CD4-positive, CD25-positive, alpha-beta regulatory T cell (primary cell): ENCODE measurements at regions not wholly inside any gene's neighbourhood (a gene's known extent, or its start where the extent isn't known, plus 50 kb on each side); places are given as distances from the start of the nearest gene placed in this dataset.

ENCODE experiments used
- ATAC-seq, 2 donors: fragments of 150-1000 bp; cut with Tn5 transposase; one replicate each; pipeline ENCODE4 v1.10.0; 2021; ENCODE audit warnings: low read depth in 2 of 2, moderate number of reproducible peaks in 2 of 2, moderate library complexity in 1 of 2
- DNase-seq, 3 donors: peaks; one replicate each; pipeline versions ENCODE4 v3.0.0 to v3.0.0-alpha.2; 2012 to 2022; ENCODE audit warnings: mixed read lengths in 1 of 3
- H3K27ac ChIP-seq: one replicate; pipeline ENCODE4 v1.7.0; 2013; ENCODE audit warnings: mild to moderate bottlenecking, low read length; ENCODE audit not compliant: insufficient read depth, poor library complexity, severe bottlenecking
- H3K27me3 ChIP-seq: one replicate; pipeline ENCODE4 v1.7.0; 2013; ENCODE audit warnings: low read length; ENCODE audit not compliant: control insufficient read depth, insufficient read depth
- H3K36me3 ChIP-seq: one replicate; pipeline ENCODE4 v1.7.0; 2013; ENCODE audit warnings: mild to moderate bottlenecking, low read length, moderate library complexity; ENCODE audit not compliant: control insufficient read depth, insufficient read depth
- H3K4me1 ChIP-seq: 2 replicates; pipeline ENCODE4 v1.7.0; 2013; ENCODE audit warnings: mild to moderate bottlenecking, low read length; ENCODE audit not compliant: insufficient read depth, control insufficient read depth, poor library complexity, severe bottlenecking
- H3K4me3 ChIP-seq: one replicate; pipeline ENCODE4 v1.7.0; 2013; ENCODE audit warnings: low read depth, mild to moderate bottlenecking, low read length, moderate library complexity
- H3K9me3 ChIP-seq, 2 experiments: 1 replicate in 1 of 2; 2 replicates in 1 of 2; pipeline ENCODE4 v1.7.0; 2013; ENCODE audit warnings: low read length in 2 of 2, mild to moderate bottlenecking in 1 of 2, moderate library complexity in 1 of 2; ENCODE audit not compliant: control insufficient read depth in 2 of 2
- H3K27ac Mint-ChIP-seq, 3 donors: one replicate each; pipeline ENCODE4 v1.8.0; 2020 to 2022; ENCODE audit warnings: mild to moderate bottlenecking in 3 of 3, mixed read lengths in 3 of 3, moderate library complexity in 2 of 3
- H3K27me3 Mint-ChIP-seq: one replicate; pipeline ENCODE4 v1.8.0; 2022; ENCODE audit warnings: mild to moderate bottlenecking, mixed read lengths
- H3K36me3 Mint-ChIP-seq: one replicate; pipeline ENCODE4 v1.8.0; 2020; ENCODE audit warnings: mixed read lengths
- H3K4me1 Mint-ChIP-seq, 4 donors: one replicate each; pipeline ENCODE4 v1.8.0; 2020 to 2022; ENCODE audit warnings: mixed read lengths in 4 of 4, mild to moderate bottlenecking in 1 of 4
- H3K4me3 Mint-ChIP-seq, 4 donors: one replicate each; pipeline ENCODE4 v1.8.0; 2020 to 2022; ENCODE audit warnings: mild to moderate bottlenecking in 4 of 4, mixed read lengths in 4 of 4, moderate library complexity in 3 of 4
- H3K9me3 Mint-ChIP-seq, 7 donors: one replicate each; pipeline ENCODE4 v1.8.0; 2020 to 2022; ENCODE audit warnings: mixed read lengths in 7 of 7, mild to moderate bottlenecking in 3 of 7, moderate library complexity in 2 of 7

- Mint-ChIP-seq H3K27ac (no peak overlapping the region), H3K27me3 (no peaks in the 10 kb centered on the region), H3K4me3 (no peak overlapping the region), H3K9me3 (peaks cover 0 to 3% (median 0%) of the 10 kb centered on the region in 7 donors), H3K36me3 (no peaks in the 10 kb centered on the region), H3K4me1 (peaks cover 0 to 4% (median under 1%) of the 10 kb centered on the region in 4 donors)
- Histone ChIP-seq H3K27ac (no peak overlapping the region), H3K9me3 (peaks cover 0 to 12% of the 10 kb centered on the region in 2 experiments), H3K36me3 (peaks cover 3% of the 10 kb centered on the region), H3K4me1 (no peaks in the 10 kb centered on the region), H3K27me3 (no peaks in the 10 kb centered on the region), H3K4me3 (no peak overlapping the region)
- ATAC-seq, result no peak
- no peak for DNase-seq
Observed at GRCh38 chr10:62461120-62461519, 87.0 kb downstream of the ZNF365 start.

GRCh38 chr10:62462461-62462860, 88.3 kb downstream of the ZNF365 start:
- no peak overlapping the region for H3K27ac ChIP-seq
- ATAC-seq, result no peak
- H3K36me3 ChIP-seq, result peaks cover 3% of the 10 kb centered on the region
- H3K27ac Mint-ChIP-seq, result no peak overlapping the region
- H3K27me3 Mint-ChIP-seq, result no peaks in the 10 kb centered on the region
- H3K4me3 Mint-ChIP-seq, result no peak overlapping the region
- no peaks in the 10 kb centered on the region for H3K4me1 Mint-ChIP-seq
- no peaks in the 10 kb centered on the region for H3K36me3 Mint-ChIP-seq
- H3K9me3 Mint-ChIP-seq, result peaks cover 0 to 3% (median 0%) of the 10 kb centered on the region in 7 donors
- no peak for DNase-seq
- no peaks in the 10 kb centered on the region for H3K4me1 ChIP-seq
- peaks cover 0 to 12% of the 10 kb centered on the region in 2 experiments for H3K9me3 ChIP-seq
- H3K27me3 ChIP-seq, result no peaks in the 10 kb centered on the region
- H3K4me3 ChIP-seq, result no peak overlapping the region

- Histone ChIP-seq H3K27me3 (no peaks in the 10 kb centered on the region), H3K27ac (no peak overlapping the region), H3K36me3 (peaks cover 3% of the 10 kb centered on the region), H3K9me3 (peaks cover 0 to 12% of the 10 kb centered on the region in 2 experiments), H3K4me1 (no peaks in the 10 kb centered on the region), H3K4me3 (no peak overlapping the region)
- ATAC-seq (no peak), DNase-seq (no peak)
- no peak overlapping the region for H3K27ac Mint-ChIP-seq
- no peak overlapping the region for H3K4me3 Mint-ChIP-seq
- no peaks in the 10 kb centered on the region for H3K36me3 Mint-ChIP-seq
- no peaks in the 10 kb centered on the region for H3K4me1 Mint-ChIP-seq
- H3K27me3 Mint-ChIP-seq, result no peaks in the 10 kb centered on the region
- H3K9me3 Mint-ChIP-seq, result peaks cover 0 to 3% (median 0%) of the 10 kb centered on the region in 7 donors
Observed at GRCh38 chr10:62463364-62463763, 89.2 kb downstream of the ZNF365 start.

- H3K4me1 Mint-ChIP-seq, result no peaks in the 10 kb centered on the region
- H3K27ac ChIP-seq, result no peak overlapping the region
- no peak overlapping the region for H3K4me3 Mint-ChIP-seq
- peaks cover 0 to 12% of the 10 kb centered on the region in 2 experiments for H3K9me3 ChIP-seq
- H3K36me3 Mint-ChIP-seq, result no peaks in the 10 kb centered on the region
- no peaks in the 10 kb centered on the region for H3K27me3 ChIP-seq
- H3K27ac Mint-ChIP-seq, result no peak overlapping the region
- no peaks in the 10 kb centered on the region for H3K27me3 Mint-ChIP-seq
- no peak overlapping the region for H3K4me3 ChIP-seq
- ATAC-seq (no peak), DNase-seq (no peak)
- H3K4me1 ChIP-seq, result no peaks in the 10 kb centered on the region
- H3K36me3 ChIP-seq, result peaks cover 3% of the 10 kb centered on the region
- H3K9me3 Mint-ChIP-seq, result peaks cover 0 to 3% (median 0%) of the 10 kb centered on the region in 7 donors
Observed at GRCh38 chr10:62464308-62464707, 90.1 kb downstream of the ZNF365 start.

- no peaks in the 10 kb centered on the region for H3K4me1 ChIP-seq
- H3K4me3 ChIP-seq, result no peak overlapping the region
- H3K27ac Mint-ChIP-seq, result no peak overlapping the region
- H3K4me1 Mint-ChIP-seq, result no peaks in the 10 kb centered on the region
- H3K27me3 Mint-ChIP-seq, result no peaks in the 10 kb centered on the region
- no peak for DNase-seq
- no peaks in the 10 kb centered on the region for H3K27me3 ChIP-seq
- peaks cover 0 to 12% of the 10 kb centered on the region in 2 experiments for H3K9me3 ChIP-seq
- peaks cover 3% of the 10 kb centered on the region for H3K36me3 ChIP-seq
- no peak overlapping the region for H3K4me3 Mint-ChIP-seq
- no peak for ATAC-seq
- H3K9me3 Mint-ChIP-seq, result peaks cover 0 to 3% (median 0%) of the 10 kb centered on the region in 7 donors
- H3K36me3 Mint-ChIP-seq, result no peaks in the 10 kb centered on the region
- H3K27ac ChIP-seq, result no peak overlapping the region
Observed at GRCh38 chr10:62466590-62466989, 92.4 kb downstream of the ZNF365 start.

- no peaks in the 10 kb centered on the region for H3K4me1 ChIP-seq
- H3K36me3 ChIP-seq, result peaks cover 3% of the 10 kb centered on the region
- Mint-ChIP-seq H3K4me1 (no peaks in the 10 kb centered on the region), H3K36me3 (no peaks in the 10 kb centered on the region), H3K9me3 (peaks cover 0 to 3% (median 0%) of the 10 kb centered on the region in 7 donors), H3K4me3 (no peak overlapping the region), H3K27me3 (peaks cover under 1% of the 10 kb centered on the region), H3K27ac (no peak overlapping the region)
- H3K9me3 ChIP-seq, result peaks cover 0 to 12% of the 10 kb centered on the region in 2 experiments
- no peak overlapping the region for H3K4me3 ChIP-seq
- H3K27me3 ChIP-seq, result no peaks in the 10 kb centered on the region
- ATAC-seq (no peak), DNase-seq (no peak)
- H3K27ac ChIP-seq, result no peak overlapping the region
Observed at GRCh38 chr10:62467527-62467926, 93.4 kb downstream of the ZNF365 start.

GRCh38 chr10:62471711-62472110, 97.5 kb downstream of the ZNF365 start:
- Mint-ChIP-seq H3K36me3 (peaks cover 3% of the 10 kb centered on the region), H3K27me3 (peaks cover 7% of the 10 kb centered on the region), H3K9me3 (peaks cover 0 to 4% (median 0%) of the 10 kb centered on the region in 7 donors), H3K27ac (no peak overlapping the region), H3K4me3 (no peak overlapping the region), H3K4me1 (no peaks in the 10 kb centered on the region)
- Histone ChIP-seq H3K27me3 (no peaks in the 10 kb centered on the region), H3K36me3 (no peaks in the 10 kb centered on the region), H3K4me3 (no peak overlapping the region), H3K4me1 (no peaks in the 10 kb centered on the region), H3K27ac (no peak overlapping the region), H3K9me3 (no peaks in the 10 kb centered on the region)
- ATAC-seq (no peak), DNase-seq (no peak)

GRCh38 chr10:62473241-62473640, 99.1 kb downstream of the ZNF365 start:
- peaks cover 3% of the 10 kb centered on the region for H3K36me3 Mint-ChIP-seq
- Histone ChIP-seq H3K4me1 (no peaks in the 10 kb centered on the region), H3K36me3 (no peaks in the 10 kb centered on the region), H3K9me3 (no peaks in the 10 kb centered on the region), H3K27ac (no peak overlapping the region), H3K4me3 (no peak overlapping the region), H3K27me3 (no peaks in the 10 kb centered on the region)
- ATAC-seq, result no peak
- H3K4me1 Mint-ChIP-seq, result no peaks in the 10 kb centered on the region
- peaks cover 0 to 4% (median 0%) of the 10 kb centered on the region in 7 donors for H3K9me3 Mint-ChIP-seq
- peaks cover 7% of the 10 kb centered on the region for H3K27me3 Mint-ChIP-seq
- no peak overlapping the region for H3K27ac Mint-ChIP-seq
- no peak for DNase-seq
- no peak overlapping the region for H3K4me3 Mint-ChIP-seq
